SK-N-SH (cell line): ENCODE measurements at regions not wholly inside any gene's neighbourhood (a gene's known extent, or its start where the extent isn't known, plus 50 kb on each side); places are given as distances from the start of the nearest gene placed in this dataset.
A peak's percentile ranks its signal among the peaks of the same experiment; 100 is the strongest.

Experiments
- CTCF ChIA-PET: fragments of 300-600, 350-600 bp; formaldehyde crosslinking; extraction: SDS; loops from one replicate; lab custom pipeline; 2021; lab: Yijun Ruan, JAX
- POLR2A ChIA-PET: fragments of 350-600 bp; sonication (Branson Sonifier 250); formaldehyde crosslinking; extraction: SDS; loops from one replicate; lab custom pipeline; 2020; ENCODE audit warnings: antibody characterized with exemption, inconsistent platforms; lab: Yijun Ruan, JAX
- DNase-seq: peaks from one replicate; pipeline ENCODE4 v3.0.0; 2012
- H2AFZ ChIP-seq: fragments of 200-600 bp; sonication (generic); 2 replicates; pipeline ENCODE4 v1.8.1; 2016; ENCODE audit warnings: antibody characterized with exemption, mild to moderate bottlenecking, low read depth
- H3F3A ChIP-seq: fragments of 200-600 bp; sonication (generic); replicated peaks from 2 replicates; pipeline ENCODE3; 2016; ENCODE audit warnings: antibody characterized with exemption, mild to moderate bottlenecking; ENCODE audit not compliant: insufficient read depth
- H3K27ac ChIP-seq, 2 experiments: fragments of 200-500 bp in 1 of 2; fragments of 200-600 bp in 1 of 2; sonication (Bioruptor generic) in 1 of 2; sonication (generic), shearing (Covaris generic) in 1 of 2; 2 replicates each; pipeline versions ENCODE4 v1.5.1 to v1.6.1; 2014 to 2016; ENCODE audit warnings: low read depth in 2 of 2, inconsistent platforms in 1 of 2, low read length in 1 of 2, mild to moderate bottlenecking in 1 of 2, mixed read lengths in 1 of 2
- H3K27me3 ChIP-seq: fragments of 200-600 bp; sonication (generic), shearing (Covaris generic); 2 replicates; pipeline ENCODE4 v1.6.1; 2016; ENCODE audit warnings: mixed run types; ENCODE audit not compliant: insufficient read depth
- H3K36me3 ChIP-seq, 2 experiments: fragments of 200-500 bp in 1 of 2; fragments of 200-600 bp in 1 of 2; sonication (Bioruptor generic) in 1 of 2; sonication (generic) in 1 of 2; replicated peaks in 1 of 2; 2 replicates each; pipeline versions ENCODE3 to v1.5.1; 2014 to 2016; ENCODE audit warnings: low read length in 1 of 2, mild to moderate bottlenecking in 1 of 2; ENCODE audit not compliant: insufficient read depth in 2 of 2, control insufficient read depth in 1 of 2
- H3K4me1 ChIP-seq, 2 experiments: fragments of 200-500 bp in 1 of 2; fragments of 200-600 bp in 1 of 2; sonication (Bioruptor generic) in 1 of 2; sonication (generic), shearing (Covaris generic) in 1 of 2; 2 replicates each; pipeline versions ENCODE4 v1.5.1 to v1.6.1; 2014 to 2016; ENCODE audit warnings: low read depth in 1 of 2, low read length in 1 of 2, mixed run types in 1 of 2; ENCODE audit not compliant: insufficient read depth in 2 of 2, control insufficient read depth in 1 of 2
- H3K4me2 ChIP-seq: fragments of 200-600 bp; sonication (generic), shearing (Covaris generic); 2 replicates; pipeline ENCODE4 v1.6.1; 2017; ENCODE audit warnings: mixed run types
- H3K4me3 ChIP-seq, 2 experiments: fragments of 200-500 bp in 1 of 2; fragments of 200-600 bp in 1 of 2; sonication (Bioruptor generic) in 1 of 2; sonication (generic), shearing (Covaris generic) in 1 of 2; 2 replicates each; pipeline versions ENCODE4 v1.5.1 to v1.8.1; 2014 to 2016; ENCODE audit warnings: low read depth in 2 of 2, inconsistent platforms in 1 of 2, low read length in 1 of 2, mild to moderate bottlenecking in 1 of 2, mixed read lengths in 1 of 2, moderate library complexity in 1 of 2
- H3K79me2 ChIP-seq: fragments of 200-600 bp; sonication (generic); 2 replicates; pipeline ENCODE4 v1.8.1; 2017; ENCODE audit warnings: mild to moderate bottlenecking; ENCODE audit not compliant: insufficient read depth
- H3K9ac ChIP-seq: fragments of 200-600 bp; sonication (generic); 2 replicates; pipeline ENCODE4 v1.6.1; 2017; ENCODE audit warnings: mixed run types
- H3K9me2 ChIP-seq: fragments of 200-600 bp; sonication (generic); 2 replicates; pipeline ENCODE4 v1.6.1; 2017; ENCODE audit warnings: mixed run types
- H3K9me3 ChIP-seq: fragments of 200-600 bp; sonication (generic); 2 replicates; pipeline ENCODE4 v1.6.1; 2017; ENCODE audit warnings: mixed run types, mild to moderate bottlenecking, moderate library complexity
- H4K20me1 ChIP-seq: fragments of 200-600 bp; sonication (generic); 2 replicates; pipeline ENCODE4 v1.6.1; 2017; ENCODE audit warnings: mild to moderate bottlenecking, mixed run types; ENCODE audit not compliant: insufficient read depth
- CHD2 ChIP-seq: fragments of 150-350 bp; IDR thresholded peaks from 2 replicates; pipeline ENCODE4 v1.6.1; 2018; ENCODE audit warnings: low read length; ENCODE audit not compliant: partially characterized antibody
- CTCF ChIP-seq: fragments of 200-600 bp; sonication (generic); IDR thresholded peaks from 2 replicates; pipeline ENCODE4 v1.6.1; 2017; ENCODE audit warnings: antibody characterized with exemption, mild to moderate bottlenecking, moderate library complexity
- ELF1 ChIP-seq: IDR thresholded peaks from 2 replicates; pipeline ENCODE4 v1.4.0; 2012
- FOSL2 ChIP-seq: IDR thresholded peaks from 2 replicates; pipeline ENCODE4 v1.4.0; 2012; ENCODE audit warnings: low read depth, mild to moderate bottlenecking, moderate library complexity, borderline replicate concordance
- GABPA ChIP-seq: IDR thresholded peaks from 2 replicates; pipeline ENCODE4 v1.4.0; 2012; ENCODE audit warnings: low read depth, mild to moderate bottlenecking
- IRF3 ChIP-seq: fragments of 150-350 bp; IDR thresholded peaks from 2 replicates; pipeline ENCODE4 v1.6.1; 2016; ENCODE audit warnings: mild to moderate bottlenecking, low read depth, low read length
- JUND ChIP-seq: IDR thresholded peaks from 2 replicates; pipeline ENCODE4 v1.4.0; 2012
- NFIC ChIP-seq: IDR thresholded peaks from 2 replicates; pipeline ENCODE4 v1.4.0; 2012; ENCODE audit warnings: borderline replicate concordance
- PBX3 ChIP-seq: IDR thresholded peaks from 2 replicates; pipeline ENCODE4; 2012
- RCOR1 ChIP-seq: fragments of 150-350 bp; IDR thresholded peaks from 2 replicates; pipeline ENCODE4 v1.6.1; 2017; ENCODE audit warnings: antibody characterized with exemption, low read length
- REST ChIP-seq: IDR thresholded peaks from 2 replicates; pipeline ENCODE4 v1.6.1; 2012; ENCODE audit warnings: mild to moderate bottlenecking, low read depth, low read length, moderate library complexity
- RFX5 ChIP-seq: IDR thresholded peaks from 2 replicates; pipeline ENCODE4 v1.6.1; 2012; ENCODE audit warnings: mild to moderate bottlenecking, improper control_type of control experiment, low read length
- SMC3 ChIP-seq: IDR thresholded peaks from 2 replicates; pipeline ENCODE4 v1.6.1; 2012; ENCODE audit warnings: low read depth, low read length, improper control_type of control experiment
- TCF12 ChIP-seq: IDR thresholded peaks from 2 replicates; pipeline ENCODE4 v1.4.0; 2012
- USF2 ChIP-seq: fragments of 150-350 bp; IDR thresholded peaks from 2 replicates; pipeline ENCODE4 v1.6.1; 2017; ENCODE audit warnings: antibody characterized with exemption, low read length, low read depth, borderline replicate concordance
- WGBS: methylation state at CpG from one replicate; pipeline ENCODE4 v1.1.6; 2017; ENCODE audit warnings: low lambda C conversion rate; 5-methylcytosine and 5-hydroxymethylcytosine counted together

GRCh38 chr7:93725954-93726353 lies 151.4 kb upstream of the CALCR start:
- 71% methylated on average over 4 of the region's 4 CpGs for WGBS
- CTCF ChIA-PET = interaction anchor here (0.6 to 2.4 kb wide), 2 partner anchors 10 to 722 kb away, joined by 3 to 9 read pairs; no protein-coding TSS in a partner anchor

GRCh38 chr7:93723424-93724124 lies 149.1 kb upstream of the CALCR start:
- H3K36me3 ChIP-seq = no peaks in the 10 kb centered on the region
- H3K9me3 ChIP-seq = no peaks in the 10 kb centered on the region; the same call in 1 of the 2 replicates
- no peaks in the 10 kb centered on the region for H3F3A ChIP-seq
- no peak overlapping the region for H3K4me3 ChIP-seq
- H3K27me3 ChIP-seq = no peaks in the 10 kb centered on the region
- ChIA-PET POLR2A (no interaction called here), CTCF (no interaction called here)
- H3K9me2 ChIP-seq = no peaks in the 10 kb centered on the region
- no peak overlapping the region for H2AFZ ChIP-seq
- DNase-seq = no peak
- no peaks in the 10 kb centered on the region; a peak in 1 of 4 replicates for H3K4me1 ChIP-seq
- no peak overlapping the region for H3K9ac ChIP-seq
- no peaks in the 10 kb centered on the region for H3K79me2 ChIP-seq
- no peaks in the 10 kb centered on the region for H4K20me1 ChIP-seq
- WGBS = 56% methylated on average over 3 of the region's 3 CpGs
- H3K4me2 ChIP-seq = no peak overlapping the region
- H3K27ac ChIP-seq = no peak overlapping the region
- TF ChIP-seq CHD2 (no peak), FOSL2 (no peak), SMC3 (no peak), JUND (no peak), GABPA (no peak), RCOR1 (no peak), TCF12 (no peak), ELF1 (no peak), IRF3 (no peak), USF2 (no peak), PBX3 (no peak), CTCF (no peak), RFX5 (no peak)

More at GRCh38 chr7:93725954-93726353, 151.4 kb upstream of the CALCR start:
- H3K9me3 ChIP-seq = no peaks in the 10 kb centered on the region; the same call in 1 of the 2 replicates
- H3K4me3 ChIP-seq = no peak overlapping the region
- H3K27ac ChIP-seq = no peak overlapping the region
- peaks cover 0 to 3% of the 10 kb centered on the region in 2 experiments; a peak in 1 of 4 replicates for H3K4me1 ChIP-seq
- H3K79me2 ChIP-seq = no peaks in the 10 kb centered on the region
- H4K20me1 ChIP-seq = no peaks in the 10 kb centered on the region
- no peak overlapping the region for H3K9ac ChIP-seq
- no peaks in the 10 kb centered on the region for H3K9me2 ChIP-seq
- POLR2A ChIA-PET = no interaction called here
- no peak overlapping the region for H3K4me2 ChIP-seq
- H2AFZ ChIP-seq = no peak overlapping the region
- H3K36me3 ChIP-seq = no peaks in the 10 kb centered on the region
- no peaks in the 10 kb centered on the region for H3F3A ChIP-seq
- DNase-seq = no peak
- TF ChIP-seq NFIC = no peak
- TF ChIP-seq REST = peak; percentile 71; the same call in 1 of the 2 replicates
- H3K27me3 ChIP-seq = no peaks in the 10 kb centered on the region
